Nephron (organoid): ENCODE measurements at regions not wholly inside any gene's neighbourhood (a gene's known extent, or its start where the extent isn't known, plus 50 kb on each side); places are given as distances from the start of the nearest gene placed in this dataset.
"Not testable (repeated sequence)": the region's sequence is repeated elsewhere in the genome, so short reads cannot be mapped to it uniquely, and the experiment has no call there.

Experiments
- H3K27ac Mint-ChIP-seq, 3 experiments: 2 replicates each; pipeline ENCODE4 v1.8.0; 2020; ENCODE audit warnings: mixed read lengths in 3 of 3, mild to moderate bottlenecking in 2 of 3, moderate library complexity in 1 of 3
- H3K27me3 Mint-ChIP-seq: 2 replicates; pipeline ENCODE4 v1.8.0; 2021; ENCODE audit warnings: low read depth, mild to moderate bottlenecking, moderate library complexity, mixed read lengths
- H3K36me3 Mint-ChIP-seq: 2 replicates; pipeline ENCODE4 v1.8.0; 2020; ENCODE audit warnings: low read depth, mixed read lengths
- H3K4me1 Mint-ChIP-seq: 2 replicates; pipeline ENCODE4 v1.8.0; 2020; ENCODE audit warnings: mixed read lengths
- H3K4me3 Mint-ChIP-seq, 3 experiments: 2 replicates each; pipeline ENCODE4 v1.8.0; 2020; ENCODE audit warnings: mild to moderate bottlenecking in 3 of 3, mixed read lengths in 3 of 3, moderate library complexity in 2 of 3
- H3K9me3 Mint-ChIP-seq: 2 replicates; pipeline ENCODE4 v1.8.0; 2020; ENCODE audit warnings: mixed read lengths
- CTCF ChIP-seq, 3 experiments: fragments of 200-600 bp; sonication (generic); IDR thresholded peaks; one replicate each; pipeline ENCODE4 v1.5.0; 2021; ENCODE audit warnings: antibody characterized with exemption in 3 of 3; ENCODE audit not compliant: unreplicated experiment in 3 of 3

- not testable (repeated sequence) for H3K36me3 Mint-ChIP-seq, H3K4me3 Mint-ChIP-seq, H3K27ac Mint-ChIP-seq, H3K9me3 Mint-ChIP-seq, H3K27me3 Mint-ChIP-seq, H3K4me1 Mint-ChIP-seq
Measured at GRCh38 chr7:35921338-35921737, 120.5 kb downstream of the SEPTIN7 start.

GRCh38 chr7:35924668-35925067, 123.8 kb downstream of the SEPTIN7 start:
- H3K27me3 Mint-ChIP-seq, H3K9me3 Mint-ChIP-seq, H3K36me3 Mint-ChIP-seq, H3K4me3 Mint-ChIP-seq, H3K27ac Mint-ChIP-seq, H3K4me1 Mint-ChIP-seq: not testable (repeated sequence)

GRCh38 chr7:35926966-35927365, 126.1 kb downstream of the SEPTIN7 start:
- not testable (repeated sequence) for H3K36me3 Mint-ChIP-seq, H3K4me1 Mint-ChIP-seq, H3K27me3 Mint-ChIP-seq, H3K4me3 Mint-ChIP-seq, H3K27ac Mint-ChIP-seq, H3K9me3 Mint-ChIP-seq

GRCh38 chr7:35931134-35931533, 130.3 kb downstream of the SEPTIN7 start:
- H3K36me3 Mint-ChIP-seq = not testable (repeated sequence)

GRCh38 chr7:35931551-35931950, 130.7 kb downstream of the SEPTIN7 start:
- H3K4me3 Mint-ChIP-seq, H3K36me3 Mint-ChIP-seq, H3K9me3 Mint-ChIP-seq: not testable (repeated sequence)

More at GRCh38 chr7:35931134-35931533, 130.3 kb downstream of the SEPTIN7 start:
- H3K9me3 Mint-ChIP-seq, H3K27me3 Mint-ChIP-seq, H3K4me1 Mint-ChIP-seq, H3K4me3 Mint-ChIP-seq, H3K27ac Mint-ChIP-seq: not testable (repeated sequence)

GRCh38 chr7:35940695-35941094, 139.8 kb downstream of the SEPTIN7 start:
- H3K4me1 Mint-ChIP-seq, H3K36me3 Mint-ChIP-seq, H3K27ac Mint-ChIP-seq, H3K27me3 Mint-ChIP-seq, H3K9me3 Mint-ChIP-seq, H3K4me3 Mint-ChIP-seq: not testable (repeated sequence)

More at GRCh38 chr7:35931551-35931950, 130.7 kb downstream of the SEPTIN7 start:
- H3K4me1 Mint-ChIP-seq, H3K27me3 Mint-ChIP-seq, H3K27ac Mint-ChIP-seq: not testable (repeated sequence)

GRCh38 chr7:35945621-35946020, 144.8 kb downstream of the SEPTIN7 start:
- not testable (repeated sequence) for H3K9me3 Mint-ChIP-seq, H3K27me3 Mint-ChIP-seq, H3K4me3 Mint-ChIP-seq, H3K4me1 Mint-ChIP-seq, H3K36me3 Mint-ChIP-seq, H3K27ac Mint-ChIP-seq

GRCh38 chr7:35955735-35956134, 154.9 kb downstream of the SEPTIN7 start:
- not testable (repeated sequence) for H3K4me1 Mint-ChIP-seq, H3K36me3 Mint-ChIP-seq, H3K9me3 Mint-ChIP-seq, H3K27me3 Mint-ChIP-seq, H3K27ac Mint-ChIP-seq
- H3K4me3 Mint-ChIP-seq = peak overlapping the region in 1 of 3 experiments; percentile 29

- not testable (repeated sequence) for H3K27ac Mint-ChIP-seq, H3K36me3 Mint-ChIP-seq, H3K4me1 Mint-ChIP-seq, H3K9me3 Mint-ChIP-seq, H3K27me3 Mint-ChIP-seq, H3K4me3 Mint-ChIP-seq
Measured at GRCh38 chr7:35956988-35957387, 156.1 kb downstream of the SEPTIN7 start.

GRCh38 chr7:35961260-35961659, 160.4 kb downstream of the SEPTIN7 start:
- not testable (repeated sequence) for H3K27ac Mint-ChIP-seq, H3K9me3 Mint-ChIP-seq, H3K36me3 Mint-ChIP-seq, H3K4me1 Mint-ChIP-seq, H3K27me3 Mint-ChIP-seq, H3K4me3 Mint-ChIP-seq

GRCh38 chr7:35962607-35963006, 161.8 kb downstream of the SEPTIN7 start:
- H3K36me3 Mint-ChIP-seq, H3K4me3 Mint-ChIP-seq, H3K27ac Mint-ChIP-seq, H3K27me3 Mint-ChIP-seq, H3K9me3 Mint-ChIP-seq, H3K4me1 Mint-ChIP-seq: not testable (repeated sequence)

GRCh38 chr7:35967366-35968139, 166.7 kb downstream of the SEPTIN7 start:
- no peak overlapping the region for H3K27ac Mint-ChIP-seq
- H3K4me1 Mint-ChIP-seq = peaks cover 7% of the 10 kb centered on the region
- no peaks in the 10 kb centered on the region for H3K36me3 Mint-ChIP-seq
- no peaks in the 10 kb centered on the region for H3K9me3 Mint-ChIP-seq
- no peaks in the 10 kb centered on the region for H3K27me3 Mint-ChIP-seq
- TF ChIP-seq CTCF (IDR thresholded peaks at IDR 0.05; ENCODE audit: unreplicated experiment in 3 of 3) = no peak
- H3K4me3 Mint-ChIP-seq = no peak overlapping the region
